B cell (primary cell): ENCODE measurements at regions not wholly inside any gene's neighbourhood (a gene's known extent, or its start where the extent isn't known, plus 50 kb on each side); places are given as distances from the start of the nearest gene placed in this dataset.

Source experiments
- ATAC-seq: fragments of 200-7000 bp; cut with Tn5 transposase; one replicate; pipeline ENCODE4 v1.10.0; 2021; ENCODE audit warnings: low read depth, mild to moderate bottlenecking, moderate number of reproducible peaks, moderate library complexity
- CTCF ChIA-PET: fragments of 350-600 bp; sonication (Branson Sonifier 250); formaldehyde crosslinking; loops from one replicate; lab custom pipeline; 2021; ENCODE audit warnings: antibody characterized with exemption, inconsistent platforms; lab: Charles Lee
- POLR2A ChIA-PET: fragments of 350-600 bp; sonication (Branson Sonifier 250); formaldehyde crosslinking; loops from one replicate; lab custom pipeline; 2021; ENCODE audit warnings: antibody characterized with exemption; lab: Charles Lee
- DNase-seq: peaks from one replicate; pipeline ENCODE4 v3.0.0; 2013
- H2AFZ ChIP-seq: 2 replicates; pipeline ENCODE4 v1.6.1; 2012; ENCODE audit warnings: mild to moderate bottlenecking, low read depth, low read length; ENCODE audit not compliant: insufficient read depth, poor library complexity, severe bottlenecking
- H3K27ac ChIP-seq, 2 donors: 1 replicate in 1 of 2; 2 replicates in 1 of 2; pipeline ENCODE4 v1.5.1; 2012 to 2013; ENCODE audit warnings: low read length in 2 of 2, mild to moderate bottlenecking in 2 of 2, moderate library complexity in 1 of 2
- H3K27me3 ChIP-seq, 4 experiments: fragments of 200-600 bp in 1 of 4; sonication (generic) in 1 of 4; replicated peaks in 1 of 4; 1 replicate in 2 of 4; 2 replicates in 2 of 4; pipeline versions ENCODE4 v1.6.1 to v1.7.0; 2013 to 2016; ENCODE audit warnings: low read length in 3 of 4, mild to moderate bottlenecking in 2 of 4, mixed read lengths in 1 of 4, moderate library complexity in 1 of 4; ENCODE audit not compliant: insufficient read depth in 4 of 4, control insufficient read depth in 3 of 4; ENCODE audit errors: control extremely low read depth in 1 of 4
- H3K36me3 ChIP-seq, 2 experiments: replicated peaks in 1 of 2; 1 replicate in 1 of 2; 2 replicates in 1 of 2; pipeline versions ENCODE4 v1.6.1 to v1.7.1; 2013; ENCODE audit warnings: low read length in 1 of 2; ENCODE audit not compliant: insufficient read depth in 2 of 2, control insufficient read depth in 1 of 2; ENCODE audit errors: control extremely low read depth in 1 of 2, extremely low read depth in 1 of 2
- H3K4me1 ChIP-seq, 2 donors: fragments of 200-600 bp in 1 of 2; sonication (generic) in 1 of 2; 1 replicate in 1 of 2; 2 replicates in 1 of 2; pipeline versions ENCODE4 v1.5.1 to v1.6.1; 2013 to 2017; ENCODE audit warnings: low read length in 2 of 2; ENCODE audit not compliant: control insufficient read depth in 2 of 2, insufficient read depth in 2 of 2
- H3K4me2 ChIP-seq: replicated peaks from 2 replicates; pipeline ENCODE3; 2012; ENCODE audit warnings: mild to moderate bottlenecking, low read depth, low read length; ENCODE audit not compliant: poor library complexity, severe bottlenecking
- H3K4me3 ChIP-seq, 5 experiments: fragments of 200-600 bp in 1 of 5; sonication (generic) in 1 of 5; 1 replicate in 3 of 5; 2 replicates in 2 of 5; pipeline versions ENCODE4 v1.5.1 to v1.7.0; 2011 to 2016; ENCODE audit warnings: low read length in 4 of 5, mild to moderate bottlenecking in 4 of 5, low read depth in 2 of 5, control low read depth in 1 of 5, moderate library complexity in 1 of 5; ENCODE audit not compliant: insufficient read depth in 1 of 5; ENCODE audit errors: control extremely low read depth in 1 of 5, extremely low read depth in 1 of 5
- H3K79me2 ChIP-seq: fragments of 200-600 bp; sonication (generic); one replicate; pipeline ENCODE4 v1.6.0; 2016; ENCODE audit warnings: low read length; ENCODE audit not compliant: control insufficient read depth, insufficient read depth
- H3K9ac ChIP-seq: fragments of 200-600 bp; sonication (generic); 2 replicates; pipeline ENCODE4 v1.6.1; 2017; ENCODE audit warnings: mild to moderate bottlenecking, low read length, moderate library complexity
- H3K9me3 ChIP-seq, 3 donors: one replicate each; pipeline versions ENCODE4 v1.6.1 to v1.7.1; 2013; ENCODE audit warnings: low read length in 2 of 3; ENCODE audit not compliant: control insufficient read depth in 2 of 3, insufficient read depth in 1 of 3; ENCODE audit errors: control extremely low read depth in 1 of 3
- H4K20me1 ChIP-seq: 2 replicates; pipeline ENCODE4 v1.6.0; 2012; ENCODE audit warnings: mild to moderate bottlenecking, low read length; ENCODE audit not compliant: insufficient read depth, control insufficient read depth, poor library complexity, severe bottlenecking
- H3K27ac Mint-ChIP-seq: one replicate; pipeline ENCODE4 v1.8.0; 2021; ENCODE audit warnings: mixed read lengths
- H3K27me3 Mint-ChIP-seq: one replicate; pipeline ENCODE4 v1.8.0; 2021; ENCODE audit warnings: mixed read lengths
- H3K4me1 Mint-ChIP-seq: one replicate; pipeline ENCODE4 v1.8.0; 2021; ENCODE audit warnings: mixed read lengths
- H3K4me3 Mint-ChIP-seq: one replicate; pipeline ENCODE4 v1.8.0; 2021; ENCODE audit warnings: mixed read lengths
- H3K9me3 Mint-ChIP-seq: one replicate; pipeline ENCODE4 v1.8.0; 2022; ENCODE audit warnings: mixed read lengths; ENCODE audit not compliant: insufficient read depth
- EZH2 ChIP-seq: IDR thresholded peaks from 2 replicates; pipeline ENCODE4 v1.6.1; 2012; ENCODE audit warnings: borderline replicate concordance, low read depth, mild to moderate bottlenecking, moderate library complexity, low read length; ENCODE audit not compliant: insufficient read depth, poor library complexity, severe bottlenecking
- WGBS: methylation state at CpG from one replicate; pipeline ENCODE4 v1.1.5; 2013; ENCODE audit warnings: missing lambda C conversion rate; ENCODE audit not compliant: insufficient coverage; 5-methylcytosine and 5-hydroxymethylcytosine counted together
- intact Hi-C: fragments of 100-400 bp; cut with micrococcal nuclease; formaldehyde crosslinking; loops from one replicate; pipeline ENCODE4 v1.10.0; 2022
- TF ChIP-seq, protein P1 (sequence below): fragments of 200-600 bp; IDR thresholded peaks from one replicate; pipeline ENCODE4 v1.8.0; 2022; ENCODE audit warnings: antibody characterized with exemption, mild to moderate bottlenecking

DNA sequence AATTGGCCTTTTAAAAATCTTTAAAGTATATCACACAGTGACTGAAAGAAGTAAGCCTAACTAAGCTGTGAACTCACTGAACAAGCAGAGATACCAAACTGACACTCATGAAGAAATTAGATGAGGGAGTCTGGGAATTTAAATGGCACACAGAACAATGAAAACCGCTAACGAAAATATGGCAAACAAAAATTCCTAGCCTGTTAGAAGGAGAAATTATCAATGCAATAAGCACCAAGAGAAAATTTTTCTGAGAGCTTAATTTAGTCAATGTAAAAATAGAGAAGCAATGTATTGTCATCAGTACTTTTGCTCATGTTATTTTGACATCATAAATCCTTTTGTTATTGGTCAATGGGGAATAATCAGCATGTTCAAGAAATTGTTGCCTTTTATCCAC is 291.1 kb upstream of the PDZRN3 start:
- Histone ChIP-seq H3K4me1 (no peaks in the 10 kb centered on the region), H3K36me3 (no peaks in the 10 kb centered on the region), H3K4me2 (no peak overlapping the region), H3K4me3 (no peak overlapping the region), H3K27me3 (no peaks in the 10 kb centered on the region), H4K20me1 (no peaks in the 10 kb centered on the region), H3K79me2 (no peaks in the 10 kb centered on the region), H3K27ac (no peak overlapping the region), H2AFZ (no peak overlapping the region), H3K9me3 (peaks cover 0 to 4% (median 0%) of the 10 kb centered on the region in 3 donors), H3K9ac (no peak overlapping the region)
- ATAC-seq (no peak), DNase-seq (no peak)
- no CpG with 5 or more reads among the region's 2 CpGs for WGBS
- H3K4me1 Mint-ChIP-seq = no peaks in the 10 kb centered on the region
- peaks cover 2% of the 10 kb centered on the region for H3K9me3 Mint-ChIP-seq
- intact Hi-C loops = no loop called here
- no peaks in the 10 kb centered on the region for H3K27me3 Mint-ChIP-seq
- TF ChIP-seq, protein P1, sequence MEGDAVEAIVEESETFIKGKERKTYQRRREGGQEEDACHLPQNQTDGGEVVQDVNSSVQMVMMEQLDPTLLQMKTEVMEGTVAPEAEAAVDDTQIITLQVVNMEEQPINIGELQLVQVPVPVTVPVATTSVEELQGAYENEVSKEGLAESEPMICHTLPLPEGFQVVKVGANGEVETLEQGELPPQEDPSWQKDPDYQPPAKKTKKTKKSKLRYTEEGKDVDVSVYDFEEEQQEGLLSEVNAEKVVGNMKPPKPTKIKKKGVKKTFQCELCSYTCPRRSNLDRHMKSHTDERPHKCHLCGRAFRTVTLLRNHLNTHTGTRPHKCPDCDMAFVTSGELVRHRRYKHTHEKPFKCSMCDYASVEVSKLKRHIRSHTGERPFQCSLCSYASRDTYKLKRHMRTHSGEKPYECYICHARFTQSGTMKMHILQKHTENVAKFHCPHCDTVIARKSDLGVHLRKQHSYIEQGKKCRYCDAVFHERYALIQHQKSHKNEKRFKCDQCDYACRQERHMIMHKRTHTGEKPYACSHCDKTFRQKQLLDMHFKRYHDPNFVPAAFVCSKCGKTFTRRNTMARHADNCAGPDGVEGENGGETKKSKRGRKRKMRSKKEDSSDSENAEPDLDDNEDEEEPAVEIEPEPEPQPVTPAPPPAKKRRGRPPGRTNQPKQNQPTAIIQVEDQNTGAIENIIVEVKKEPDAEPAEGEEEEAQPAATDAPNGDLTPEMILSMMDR = no peak
- TF ChIP-seq EZH2 = no peak
- H3K4me3 Mint-ChIP-seq = no peak overlapping the region
- POLR2A ChIA-PET = no interaction called here
- no peak overlapping the region for H3K27ac Mint-ChIP-seq
- CTCF ChIA-PET = no interaction called here

- no peaks in the 10 kb centered on the region for H3K9me3 ChIP-seq
- Mint-ChIP-seq H3K4me3 (no peak overlapping the region), H3K27me3 (no peaks in the 10 kb centered on the region), H3K27ac (no peak overlapping the region), H3K4me1 (no peaks in the 10 kb centered on the region), H3K9me3 (no peaks in the 10 kb centered on the region)
- H3K4me2 ChIP-seq = no peak overlapping the region
- no peak for TF ChIP-seq EZH2
- TF ChIP-seq, protein P1 = no peak
- H3K36me3 ChIP-seq = no peaks in the 10 kb centered on the region
- no CpG with 5 or more reads among the region's 3 CpGs for WGBS
- DNase-seq (no peak), ATAC-seq (no peak)
- ChIA-PET POLR2A (no interaction called here), CTCF (no interaction called here)
- no peak overlapping the region for H3K27ac ChIP-seq
- H3K4me1 ChIP-seq = no peaks in the 10 kb centered on the region
- no peaks in the 10 kb centered on the region for H4K20me1 ChIP-seq
- H3K9ac ChIP-seq = no peak overlapping the region
- H3K27me3 ChIP-seq = no peaks in the 10 kb centered on the region
- H3K4me3 ChIP-seq = no peak overlapping the region
- H3K79me2 ChIP-seq = no peaks in the 10 kb centered on the region
- H2AFZ ChIP-seq = no peak overlapping the region
- intact Hi-C loops = no loop called here
These were observed 283.5 kb upstream of the PDZRN3 start for GRCh38 chr3:73908218-73908617.
